ENCODE measurements at regions not wholly inside any gene's neighbourhood (a gene's known extent, or its start where the extent isn't known, plus 50 kb on each side); places are given as distances from the start of the nearest gene placed in this dataset.

DNA sequence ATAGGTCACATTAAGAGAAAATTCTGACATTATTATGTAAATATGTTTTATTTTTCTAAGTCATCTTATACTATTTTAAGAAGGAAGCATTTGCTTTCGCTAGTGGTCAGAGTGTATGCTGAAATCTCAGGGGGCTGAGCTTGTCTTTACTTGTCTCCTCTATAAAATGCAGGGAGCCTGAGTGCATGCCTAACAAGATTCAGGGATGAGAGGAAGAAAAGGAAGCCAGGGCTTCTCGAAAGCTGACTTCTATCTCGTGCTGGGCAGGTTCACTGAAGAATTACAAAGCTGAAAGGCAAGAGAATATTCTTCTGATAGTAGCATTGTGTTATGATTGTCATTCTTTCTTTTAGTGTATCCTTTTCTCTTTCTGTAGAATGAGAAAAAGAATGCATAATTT lies 467.4 kb downstream of the SOX11 start:
- TF ChIP-seq, protein P1, sequence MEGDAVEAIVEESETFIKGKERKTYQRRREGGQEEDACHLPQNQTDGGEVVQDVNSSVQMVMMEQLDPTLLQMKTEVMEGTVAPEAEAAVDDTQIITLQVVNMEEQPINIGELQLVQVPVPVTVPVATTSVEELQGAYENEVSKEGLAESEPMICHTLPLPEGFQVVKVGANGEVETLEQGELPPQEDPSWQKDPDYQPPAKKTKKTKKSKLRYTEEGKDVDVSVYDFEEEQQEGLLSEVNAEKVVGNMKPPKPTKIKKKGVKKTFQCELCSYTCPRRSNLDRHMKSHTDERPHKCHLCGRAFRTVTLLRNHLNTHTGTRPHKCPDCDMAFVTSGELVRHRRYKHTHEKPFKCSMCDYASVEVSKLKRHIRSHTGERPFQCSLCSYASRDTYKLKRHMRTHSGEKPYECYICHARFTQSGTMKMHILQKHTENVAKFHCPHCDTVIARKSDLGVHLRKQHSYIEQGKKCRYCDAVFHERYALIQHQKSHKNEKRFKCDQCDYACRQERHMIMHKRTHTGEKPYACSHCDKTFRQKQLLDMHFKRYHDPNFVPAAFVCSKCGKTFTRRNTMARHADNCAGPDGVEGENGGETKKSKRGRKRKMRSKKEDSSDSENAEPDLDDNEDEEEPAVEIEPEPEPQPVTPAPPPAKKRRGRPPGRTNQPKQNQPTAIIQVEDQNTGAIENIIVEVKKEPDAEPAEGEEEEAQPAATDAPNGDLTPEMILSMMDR (IDR thresholded peaks at IDR 0.05) = no peak
- no peak for TF ChIP-seq ZFX (IDR thresholded peaks at IDR 0.05; ENCODE audit: borderline replicate concordance)

All from 22Rv1 (cell line).